ENCODE measurements at regions not wholly inside any gene's neighbourhood (a gene's known extent, or its start where the extent isn't known, plus 50 kb on each side); places are given as distances from the start of the nearest gene placed in this dataset.

GRCh38 chr3:43207628-43208085, 78.7 kb upstream of the SNRK start:
- no peak for DNase-seq (ENCODE audit: low read depth)

- DNase-seq (ENCODE audit: low read depth), result no peak
Observed at GRCh38 chr3:43206632-43207031, 79.7 kb upstream of the SNRK start.

- no peak for DNase-seq (ENCODE audit: low read depth)
Observed at GRCh38 chr3:43206105-43206504, 80.2 kb upstream of the SNRK start.

- DNase-seq (ENCODE audit: low read depth), result no peak
Observed at GRCh38 chr3:43203022-43203421, 83.3 kb upstream of the SNRK start.

GRCh38 chr3:43201581-43201980, 84.8 kb upstream of the SNRK start:
- no peak for DNase-seq (ENCODE audit: low read depth)

GRCh38 chr3:43199645-43200306, 86.6 kb upstream of the SNRK start:
- no peak for DNase-seq (ENCODE audit: low read depth)

GRCh38 chr3:43198791-43199644, 87.3 kb upstream of the SNRK start:
- DNase-seq (ENCODE audit: low read depth), result no peak

- no peak for DNase-seq (ENCODE audit: low read depth)
Observed at GRCh38 chr3:43198301-43198700, 88.0 kb upstream of the SNRK start.

GRCh38 chr3:43197181-43197580, 89.2 kb upstream of the SNRK start:
- no peak for DNase-seq (ENCODE audit: low read depth)

GRCh38 chr3:43196721-43197120, 89.6 kb upstream of the SNRK start:
- no peak for DNase-seq (ENCODE audit: low read depth)

GRCh38 chr3:43195115-43195498, 89.2 kb upstream of the POMGNT2 start:
- no peak for DNase-seq (ENCODE audit: low read depth)

- DNase-seq (ENCODE audit: low read depth), result no peak
Observed at GRCh38 chr3:43194490-43195114, 88.7 kb upstream of the POMGNT2 start.

- no peak for DNase-seq (ENCODE audit: low read depth)
Observed at GRCh38 chr3:43194069-43194468, 88.2 kb upstream of the POMGNT2 start.

- DNase-seq (ENCODE audit: low read depth), result no peak
Observed at GRCh38 chr3:43192028-43192427, 86.1 kb upstream of the POMGNT2 start.

- DNase-seq (ENCODE audit: low read depth), result no peak
Observed at GRCh38 chr3:43191116-43191515, 85.2 kb upstream of the POMGNT2 start.

GRCh38 chr3:43190670-43191069, 84.8 kb upstream of the POMGNT2 start:
- DNase-seq (ENCODE audit: low read depth), result peak; percentile 52

GRCh38 chr3:43187836-43188479, 82.1 kb upstream of the POMGNT2 start:
- no peak for DNase-seq (ENCODE audit: low read depth)

- no peak for DNase-seq (ENCODE audit: low read depth)
Observed at GRCh38 chr3:43185983-43186314, 80.1 kb upstream of the POMGNT2 start.

- DNase-seq (ENCODE audit: low read depth), result peak; percentile 77
Observed at GRCh38 chr3:43185274-43185982, 79.5 kb upstream of the POMGNT2 start.

- DNase-seq (ENCODE audit: low read depth), result no peak
Observed at GRCh38 chr3:43183456-43183855, 77.6 kb upstream of the POMGNT2 start.

- DNase-seq (ENCODE audit: low read depth), result no peak
Observed at GRCh38 chr3:43181202-43181821, 75.4 kb upstream of the POMGNT2 start.

GRCh38 chr3:43180694-43181093, 74.8 kb upstream of the POMGNT2 start:
- no peak for DNase-seq (ENCODE audit: low read depth)
